ENCODE measurements at regions not wholly inside any gene's neighbourhood (a gene's known extent, or its start where the extent isn't known, plus 50 kb on each side); places are given as distances from the start of the nearest gene placed in this dataset.

DNA sequence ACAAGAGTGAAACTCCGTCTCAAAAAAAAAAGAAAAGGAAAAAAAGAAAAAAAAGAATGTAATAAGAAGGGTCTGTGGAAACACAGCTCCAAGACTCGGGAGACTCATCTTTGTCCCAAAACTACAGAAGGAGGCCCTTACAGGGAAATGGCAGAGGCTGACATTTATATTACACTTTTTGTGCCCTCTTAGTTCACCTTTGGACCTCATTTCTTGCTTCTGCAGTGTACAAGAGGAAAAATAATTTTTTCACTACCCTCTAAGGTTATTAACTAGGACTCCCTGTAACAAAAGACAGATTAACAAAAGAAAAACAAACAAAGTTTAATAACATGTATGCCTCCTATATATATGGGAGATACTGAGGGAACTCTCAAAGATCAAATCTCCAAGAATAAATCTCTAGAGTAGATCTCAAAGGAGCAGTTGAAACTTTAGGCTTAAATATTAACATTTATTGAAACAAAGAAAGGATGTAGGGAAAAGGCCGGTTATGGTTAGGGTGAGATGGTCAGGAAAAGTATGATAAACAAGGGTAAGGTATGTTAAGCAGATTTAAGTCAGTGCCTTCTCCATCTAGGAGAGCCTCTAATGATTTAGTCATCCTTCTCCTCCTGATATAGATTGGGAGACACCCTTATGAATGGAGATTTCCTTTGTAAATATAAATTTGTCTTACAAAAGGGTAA, 121.3 kb upstream of the JADE1 start:
- Histone ChIP-seq H3K4me1 (ENCODE audit: control insufficient read depth in 2 of 2, insufficient read depth in 1 of 2, low read depth in 1 of 2, low read length in 2 of 2) (peaks cover 2 to 11% of the 10 kb centered on the region in 2 donors), H3K27me3 (ENCODE audit: control insufficient read depth in 3 of 3, insufficient read depth in 3 of 3, low read depth in 1 of 3, low read length in 3 of 3) (no peaks in the 10 kb centered on the region), H3K18ac (ENCODE audit: low read length) (no peak overlapping the region), H3K14ac (ENCODE audit: low read length) (no peak overlapping the region), H2BK12ac (ENCODE audit: low read length) (no peak overlapping the region), H2AFZ (ENCODE audit: low read length) (no peak overlapping the region), H3K4ac (ENCODE audit: low read length) (no peak overlapping the region), H3K79me1 (ENCODE audit: low read depth, low read length) (no peaks in the 10 kb centered on the region), H2BK120ac (ENCODE audit: low read depth, low read length) (no peak overlapping the region), H2BK15ac (ENCODE audit: low read length) (no peak overlapping the region), H3K27ac (replicated peaks; ENCODE audit: low read length) (no peak overlapping the region), H3K36me3 (replicated peaks in 1 of 2; ENCODE audit: control insufficient read depth in 2 of 2, insufficient read depth in 2 of 2, low read length in 2 of 2) (no peaks in the 10 kb centered on the region), H2AK5ac (ENCODE audit: low read depth, low read length) (no peak overlapping the region), H2BK5ac (ENCODE audit: low read length) (no peak overlapping the region), H4K91ac (ENCODE audit: low read depth, low read length, poor library complexity) (no peak overlapping the region), H3K4me3 (ENCODE audit: low read length in 2 of 2) (no peak overlapping the region), H3K23ac (ENCODE audit: low read depth, low read length, poor library complexity) (no peak overlapping the region), H4K8ac (ENCODE audit: low read depth, low read length) (no peak overlapping the region), H3K4me2 (ENCODE audit: insufficient read depth, low read length, poor library complexity, severe bottlenecking) (no peak overlapping the region), H3K9me3 (replicated peaks in 1 of 2; ENCODE audit: control insufficient read depth in 2 of 2, insufficient read depth in 1 of 2, low read depth in 1 of 2, low read length in 2 of 2) (peaks cover 5 to 13% of the 10 kb centered on the region in 2 donors), H3K9ac (ENCODE audit: low read depth, low read length, poor library complexity) (no peak overlapping the region)
- WGBS, 2 donors (ENCODE audit: extremely low coverage in 2 of 2, insufficient read length in 2 of 2, insufficient replicate concordance in 1 of 2) = no CpG with 5 or more reads among the region's 3 CpGs
- no peak for DNase-seq (ENCODE audit: low spot score)

DNA sequence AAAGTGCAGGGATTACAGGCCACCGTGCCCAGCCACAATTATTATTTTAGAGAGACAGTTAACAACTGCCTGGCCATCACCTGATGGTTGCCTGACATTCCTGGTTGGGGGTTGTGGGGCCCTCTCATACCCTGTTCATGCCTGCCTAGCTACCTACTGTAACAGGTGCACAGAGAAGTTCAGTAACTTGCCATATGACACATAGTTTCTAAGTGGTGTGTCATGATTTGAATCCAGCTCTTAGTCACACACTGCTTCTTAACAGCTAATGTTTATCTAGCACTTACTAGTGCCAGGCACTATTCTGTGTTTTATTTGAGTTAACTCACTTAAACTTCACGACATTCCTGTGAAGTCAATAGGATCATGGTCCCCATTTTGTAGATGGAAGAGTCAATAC, 122.7 kb upstream of the JADE1 start:
- H4K91ac ChIP-seq (ENCODE audit: low read depth, low read length, poor library complexity) = no peak overlapping the region
- H2AK5ac ChIP-seq (ENCODE audit: low read depth, low read length) = no peak overlapping the region
- H3K18ac ChIP-seq (ENCODE audit: low read length) = no peak overlapping the region
- no peaks in the 10 kb centered on the region for H3K36me3 ChIP-seq (replicated peaks in 1 of 2; ENCODE audit: control insufficient read depth in 2 of 2, insufficient read depth in 2 of 2, low read length in 2 of 2)
- H3K4me3 ChIP-seq (ENCODE audit: low read length in 2 of 2) = no peak overlapping the region
- no peak overlapping the region for H3K27ac ChIP-seq (replicated peaks; ENCODE audit: low read length)
- no peak overlapping the region for H2BK15ac ChIP-seq (ENCODE audit: low read length)
- H3K4me1 ChIP-seq (ENCODE audit: control insufficient read depth in 2 of 2, insufficient read depth in 1 of 2, low read depth in 1 of 2, low read length in 2 of 2) = peaks cover 10 to 17% of the 10 kb centered on the region in 2 donors
- no peak overlapping the region for H4K8ac ChIP-seq (ENCODE audit: low read depth, low read length)
- peaks cover 5 to 13% of the 10 kb centered on the region in 2 donors for H3K9me3 ChIP-seq (replicated peaks in 1 of 2; ENCODE audit: control insufficient read depth in 2 of 2, insufficient read depth in 1 of 2, low read depth in 1 of 2, low read length in 2 of 2)
- H2BK12ac ChIP-seq (ENCODE audit: low read length) = no peak overlapping the region
- H3K9ac ChIP-seq (ENCODE audit: low read depth, low read length, poor library complexity) = no peak overlapping the region
- no peak overlapping the region for H3K14ac ChIP-seq (ENCODE audit: low read length)
- H3K23ac ChIP-seq (ENCODE audit: low read depth, low read length, poor library complexity) = no peak overlapping the region
- no peak overlapping the region for H3K4me2 ChIP-seq (ENCODE audit: insufficient read depth, low read length, poor library complexity, severe bottlenecking)
- H3K4ac ChIP-seq (ENCODE audit: low read length) = no peak overlapping the region
- no peaks in the 10 kb centered on the region for H3K27me3 ChIP-seq (ENCODE audit: control insufficient read depth in 3 of 3, insufficient read depth in 3 of 3, low read depth in 1 of 3, low read length in 3 of 3)
- no CpG with 5 or more reads among the region's 2 CpGs for WGBS, 2 donors (ENCODE audit: extremely low coverage in 2 of 2, insufficient read length in 2 of 2, insufficient replicate concordance in 1 of 2)
- no peak for DNase-seq (ENCODE audit: low spot score)
- no peak overlapping the region for H2BK120ac ChIP-seq (ENCODE audit: low read depth, low read length)
- H2BK5ac ChIP-seq (ENCODE audit: low read length) = no peak overlapping the region
- no peaks in the 10 kb centered on the region for H3K79me1 ChIP-seq (ENCODE audit: low read depth, low read length)
- no peak overlapping the region for H2AFZ ChIP-seq (ENCODE audit: low read length)

DNA sequence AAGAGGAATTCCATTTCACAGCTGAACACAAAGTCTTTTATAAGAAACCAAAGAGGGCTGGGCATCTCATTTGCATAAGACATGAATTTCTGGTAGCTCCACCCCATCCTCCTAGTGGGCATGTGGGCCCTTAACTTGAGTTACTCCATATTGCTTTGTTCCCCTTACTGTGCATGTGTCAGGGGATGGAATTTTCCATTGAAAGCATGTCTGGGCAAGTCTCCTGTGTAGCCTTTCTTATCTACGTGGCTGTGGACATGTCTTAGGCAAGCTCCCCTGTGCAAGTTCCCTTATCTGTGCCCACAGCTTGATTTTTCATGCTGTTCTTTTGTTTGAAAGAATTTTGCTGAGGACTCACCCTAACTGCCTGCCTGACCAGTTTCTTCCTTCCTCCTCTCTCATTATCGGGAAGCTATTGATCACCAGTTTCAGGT, 123.5 kb upstream of the JADE1 start:
- Histone ChIP-seq H4K91ac (ENCODE audit: low read depth, low read length, poor library complexity) (no peak overlapping the region), H2AK5ac (ENCODE audit: low read depth, low read length) (no peak overlapping the region), H2BK5ac (ENCODE audit: low read length) (no peak overlapping the region), H3K18ac (ENCODE audit: low read length) (no peak overlapping the region), H2BK12ac (ENCODE audit: low read length) (no peak overlapping the region), H3K14ac (ENCODE audit: low read length) (no peak overlapping the region), H2BK15ac (ENCODE audit: low read length) (no peak overlapping the region), H4K8ac (ENCODE audit: low read depth, low read length) (no peak overlapping the region), H3K4me1 (ENCODE audit: control insufficient read depth in 2 of 2, insufficient read depth in 1 of 2, low read depth in 1 of 2, low read length in 2 of 2) (peaks cover 10 to 17% of the 10 kb centered on the region in 2 donors), H2AFZ (ENCODE audit: low read length) (peak overlapping the region; percentile 30), H2BK120ac (ENCODE audit: low read depth, low read length) (no peak overlapping the region), H3K79me1 (ENCODE audit: low read depth, low read length) (no peaks in the 10 kb centered on the region), H3K4me2 (ENCODE audit: insufficient read depth, low read length, poor library complexity, severe bottlenecking) (no peak overlapping the region), H3K9ac (ENCODE audit: low read depth, low read length, poor library complexity) (no peak overlapping the region), H3K36me3 (replicated peaks in 1 of 2; ENCODE audit: control insufficient read depth in 2 of 2, insufficient read depth in 2 of 2, low read length in 2 of 2) (no peaks in the 10 kb centered on the region), H3K4ac (ENCODE audit: low read length) (no peak overlapping the region), H3K23ac (ENCODE audit: low read depth, low read length, poor library complexity) (no peak overlapping the region), H3K27ac (replicated peaks; ENCODE audit: low read length) (no peak overlapping the region), H3K9me3 (replicated peaks in 1 of 2; ENCODE audit: control insufficient read depth in 2 of 2, insufficient read depth in 1 of 2, low read depth in 1 of 2, low read length in 2 of 2) (peaks cover 5 to 13% of the 10 kb centered on the region in 2 donors), H3K27me3 (ENCODE audit: control insufficient read depth in 3 of 3, insufficient read depth in 3 of 3, low read depth in 1 of 3, low read length in 3 of 3) (no peaks in the 10 kb centered on the region), H3K4me3 (ENCODE audit: low read length in 2 of 2) (no peak overlapping the region)
- WGBS, 2 donors (ENCODE audit: extremely low coverage in 2 of 2, insufficient read length in 2 of 2, insufficient replicate concordance in 1 of 2) = no CpG with 5 or more reads among the region's 2 CpGs
- no peak for DNase-seq (ENCODE audit: low spot score)

DNA sequence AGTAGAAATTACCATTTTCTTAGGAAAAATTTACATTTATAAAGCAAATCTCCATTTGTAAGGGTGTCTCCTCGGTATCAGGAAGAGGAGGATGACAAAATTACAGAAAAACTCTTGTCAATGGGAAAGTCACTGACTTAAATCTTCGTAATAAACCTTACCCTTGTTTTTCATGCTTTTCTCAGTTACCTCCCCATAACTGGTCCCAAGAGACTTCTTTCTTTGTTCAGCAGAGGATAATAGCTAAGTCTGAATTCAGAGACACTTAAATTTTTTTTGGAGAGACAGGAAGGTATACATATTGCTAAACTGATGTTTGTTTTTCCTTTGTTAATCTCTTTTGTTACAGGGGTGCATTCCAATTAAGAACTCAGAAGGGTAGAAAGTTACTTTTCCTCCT, 125.5 kb upstream of the JADE1 start:
- no peaks in the 10 kb centered on the region for H3K79me1 ChIP-seq (ENCODE audit: low read depth, low read length)

More for the DNA sequence above, 125.5 kb upstream of the JADE1 start:
- H2BK5ac ChIP-seq (ENCODE audit: low read length) = no peak overlapping the region
- no peak overlapping the region for H4K91ac ChIP-seq (ENCODE audit: low read depth, low read length, poor library complexity)
- no peak overlapping the region for H3K4me2 ChIP-seq (ENCODE audit: insufficient read depth, low read length, poor library complexity, severe bottlenecking)
- no peak overlapping the region for H2BK15ac ChIP-seq (ENCODE audit: low read length)
- no peak overlapping the region for H3K23ac ChIP-seq (ENCODE audit: low read depth, low read length, poor library complexity)
- H3K14ac ChIP-seq (ENCODE audit: low read length) = no peak overlapping the region
- no peak overlapping the region for H4K8ac ChIP-seq (ENCODE audit: low read depth, low read length)
- no peak overlapping the region for H2BK120ac ChIP-seq (ENCODE audit: low read depth, low read length)
- H2BK12ac ChIP-seq (ENCODE audit: low read length) = no peak overlapping the region
- peaks cover 8 to 10% of the 10 kb centered on the region in 2 donors for H3K4me1 ChIP-seq (ENCODE audit: control insufficient read depth in 2 of 2, insufficient read depth in 1 of 2, low read depth in 1 of 2, low read length in 2 of 2)
- no peak overlapping the region for H3K27ac ChIP-seq (replicated peaks; ENCODE audit: low read length)
- no peak overlapping the region for H3K9ac ChIP-seq (ENCODE audit: low read depth, low read length, poor library complexity)
- no CpG with 5 or more reads among the region's 2 CpGs for WGBS, 2 donors (ENCODE audit: extremely low coverage in 2 of 2, insufficient read length in 2 of 2, insufficient replicate concordance in 1 of 2)
- H3K27me3 ChIP-seq (ENCODE audit: control insufficient read depth in 3 of 3, insufficient read depth in 3 of 3, low read depth in 1 of 3, low read length in 3 of 3) = no peaks in the 10 kb centered on the region
- no peak for DNase-seq (ENCODE audit: low spot score)
- H3K4ac ChIP-seq (ENCODE audit: low read length) = no peak overlapping the region
- H2AFZ ChIP-seq (ENCODE audit: low read length) = no peak overlapping the region
- H3K36me3 ChIP-seq (replicated peaks in 1 of 2; ENCODE audit: control insufficient read depth in 2 of 2, insufficient read depth in 2 of 2, low read length in 2 of 2) = no peaks in the 10 kb centered on the region
- peaks cover 5 to 13% of the 10 kb centered on the region in 2 donors for H3K9me3 ChIP-seq (replicated peaks in 1 of 2; ENCODE audit: control insufficient read depth in 2 of 2, insufficient read depth in 1 of 2, low read depth in 1 of 2, low read length in 2 of 2)
- no peak overlapping the region for H3K4me3 ChIP-seq (ENCODE audit: low read length in 2 of 2)
- no peak overlapping the region for H3K18ac ChIP-seq (ENCODE audit: low read length)
- no peak overlapping the region for H2AK5ac ChIP-seq (ENCODE audit: low read depth, low read length)

All from neuronal stem cell (in vitro differentiated cells).